ENCODE measurements at regions not wholly inside any gene's neighbourhood (a gene's known extent, or its start where the extent isn't known, plus 50 kb on each side); places are given as distances from the start of the nearest gene placed in this dataset.

DNA sequence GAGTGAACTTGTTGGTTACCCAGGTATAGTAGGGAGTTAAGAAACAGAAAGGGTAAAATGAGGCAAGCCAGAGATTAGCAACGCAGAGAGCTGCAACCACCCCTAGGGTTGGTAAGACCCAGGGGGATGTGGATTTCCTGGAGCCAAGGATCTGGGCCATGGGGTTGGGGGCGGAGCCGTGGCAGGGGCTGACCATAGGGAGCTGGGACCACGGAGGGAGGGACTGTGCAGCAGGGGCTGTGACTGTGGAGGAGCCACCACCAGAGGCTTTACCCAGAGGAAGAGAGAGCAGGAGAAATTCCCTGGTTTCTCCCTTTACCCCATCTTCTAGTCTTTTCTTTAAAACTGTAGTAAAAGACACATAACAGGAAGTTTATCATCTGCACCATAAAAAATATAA is 58.6 kb upstream of the BAIAP2L1 start:
- no peak for DNase-seq (ENCODE audit: low spot score in 2 of 2, unreplicated experiment in 2 of 2)
- no peak for TF ChIP-seq CTCF (IDR thresholded peaks at IDR 0.05; ENCODE audit: unreplicated experiment)

DNA sequence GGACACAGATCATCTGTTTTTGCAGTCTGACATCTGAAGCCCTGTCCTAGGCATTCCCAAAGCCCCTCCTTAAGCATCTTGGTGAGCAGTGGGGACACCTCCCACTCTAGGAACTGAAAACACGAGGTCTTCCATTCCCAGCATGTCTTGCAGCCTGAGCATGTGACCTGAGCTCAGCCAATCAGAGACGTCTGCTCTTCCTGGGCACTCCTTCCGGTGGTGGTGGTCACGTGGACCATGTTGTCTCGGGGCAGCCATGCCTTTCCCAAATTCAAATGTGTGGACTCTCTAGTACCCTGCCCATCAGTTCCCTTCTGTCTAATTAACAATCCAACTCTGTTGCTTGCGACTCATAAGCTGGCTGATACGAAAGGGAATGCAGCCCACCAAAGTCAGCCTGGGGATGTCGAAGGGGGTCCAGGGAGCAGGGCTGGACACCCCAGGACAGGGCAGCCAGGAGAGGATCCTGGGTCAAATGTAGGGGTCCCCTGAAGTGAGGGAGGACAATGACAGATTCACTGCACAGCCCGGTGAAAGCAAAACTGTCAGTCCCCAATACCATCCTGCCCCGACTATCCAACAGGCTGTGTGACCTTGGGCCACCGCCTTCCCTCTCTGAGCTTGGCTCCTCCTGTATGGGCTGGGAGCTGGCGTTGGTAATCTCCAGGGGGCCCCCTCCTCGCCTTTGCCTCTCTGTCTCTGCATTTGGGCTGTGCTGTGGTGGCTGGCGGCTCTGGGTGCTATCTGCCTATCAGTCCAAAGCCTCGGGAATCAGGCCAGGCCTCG is 57.4 kb upstream of the BAIAP2L1 start:
- Mint-ChIP-seq H3K27ac (no peak overlapping the region), H3K4me3 (no peak overlapping the region), H3K9me3 (peaks cover 1% of the 10 kb centered on the region)

More for the DNA sequence above, 58.6 kb upstream of the BAIAP2L1 start:
- Mint-ChIP-seq H3K27ac (no peak overlapping the region), H3K4me3 (no peak overlapping the region), H3K27me3 (ENCODE audit: low read depth) (peaks cover 20% of the 10 kb centered on the region), H3K36me3 (no peaks in the 10 kb centered on the region), H3K4me1 (no peaks in the 10 kb centered on the region), H3K9me3 (no peaks in the 10 kb centered on the region)

DNA sequence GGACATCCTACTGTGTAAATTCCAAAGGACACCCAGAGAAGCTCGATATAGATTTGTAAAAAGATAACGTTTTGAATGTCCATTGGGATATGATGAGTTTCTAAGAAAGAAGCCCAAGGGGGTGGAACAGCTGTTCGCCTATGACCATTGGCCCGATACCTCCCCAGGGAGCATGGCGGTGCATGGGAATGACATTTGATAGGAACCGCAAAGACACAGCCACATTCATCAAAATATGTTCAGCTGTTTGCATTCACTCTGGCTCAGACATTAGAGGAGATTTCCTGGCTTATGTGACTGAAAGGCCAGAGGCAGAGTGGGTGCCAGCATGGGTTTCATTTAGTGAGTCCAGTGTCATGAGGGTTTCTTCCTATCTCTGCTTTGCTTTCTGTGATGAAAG is 56.0 kb upstream of the BAIAP2L1 start:
- Mint-ChIP-seq H3K36me3 (no peaks in the 10 kb centered on the region), H3K27ac (no peak overlapping the region), H3K4me3 (no peak overlapping the region), H3K27me3 (ENCODE audit: low read depth) (peaks cover 9% of the 10 kb centered on the region), H3K9me3 (peaks cover 11% of the 10 kb centered on the region), H3K4me1 (no peaks in the 10 kb centered on the region)
- TF ChIP-seq CTCF (IDR thresholded peaks at IDR 0.05; ENCODE audit: unreplicated experiment), result no peak
- no peak for DNase-seq (ENCODE audit: low spot score in 2 of 2, unreplicated experiment in 2 of 2)

More for the DNA sequence above, 57.4 kb upstream of the BAIAP2L1 start:
- no peak for DNase-seq (ENCODE audit: low spot score in 2 of 2, unreplicated experiment in 2 of 2)
- TF ChIP-seq CTCF (IDR thresholded peaks at IDR 0.05; ENCODE audit: unreplicated experiment), result no peak
- Mint-ChIP-seq H3K4me1 (no peaks in the 10 kb centered on the region), H3K36me3 (no peaks in the 10 kb centered on the region), H3K27me3 (ENCODE audit: low read depth) (peaks cover 12% of the 10 kb centered on the region)

DNA sequence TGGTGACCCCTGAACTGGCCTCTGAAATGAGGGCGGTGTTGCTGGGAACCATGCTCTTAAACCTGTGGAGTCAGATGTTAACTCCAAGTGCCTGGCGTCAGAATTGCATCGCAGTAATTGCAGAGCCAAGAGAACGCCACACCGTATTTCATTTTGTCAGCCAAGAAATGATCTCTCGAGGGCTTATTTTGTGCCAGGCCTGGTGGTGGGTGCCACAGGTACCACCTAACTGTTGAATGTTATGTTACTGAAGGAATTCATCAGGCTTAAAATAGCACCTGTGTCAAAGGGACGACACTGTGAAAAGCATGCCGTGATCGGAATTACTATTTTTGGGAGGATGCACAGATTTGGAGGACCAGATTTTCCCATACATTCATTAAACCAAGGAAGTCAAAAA is 51.9 kb upstream of the BAIAP2L1 start:
- no peak overlapping the region for H3K4me3 Mint-ChIP-seq
- H3K27ac Mint-ChIP-seq, result no peak overlapping the region
- no peaks in the 10 kb centered on the region for H3K36me3 Mint-ChIP-seq
- no peak for DNase-seq (ENCODE audit: low spot score in 2 of 2, unreplicated experiment in 2 of 2)
- H3K4me1 Mint-ChIP-seq, result no peaks in the 10 kb centered on the region
- H3K27me3 Mint-ChIP-seq (ENCODE audit: low read depth), result peaks cover 18% of the 10 kb centered on the region
- no peak for TF ChIP-seq CTCF (IDR thresholded peaks at IDR 0.05; ENCODE audit: unreplicated experiment)
- H3K9me3 Mint-ChIP-seq, result peaks cover 14% of the 10 kb centered on the region

Data from mesothelial cell of epicardium (in vitro differentiated cells).